SK-N-SH (cell line): ENCODE measurements at regions not wholly inside any gene's neighbourhood (a gene's known extent, or its start where the extent isn't known, plus 50 kb on each side); places are given as distances from the start of the nearest gene placed in this dataset.
"Not testable (repeated sequence)": the region's sequence is repeated elsewhere in the genome, so short reads cannot be mapped to it uniquely, and the experiment has no call there.

ENCODE experiments used
- CTCF ChIA-PET: fragments of 300-600, 350-600 bp; formaldehyde crosslinking; extraction: SDS; loops from one replicate; lab custom pipeline; 2021; lab: Yijun Ruan, JAX
- POLR2A ChIA-PET: fragments of 350-600 bp; sonication (Branson Sonifier 250); formaldehyde crosslinking; extraction: SDS; loops from one replicate; lab custom pipeline; 2020; ENCODE audit warnings: antibody characterized with exemption, inconsistent platforms; lab: Yijun Ruan, JAX
- DNase-seq: peaks from one replicate; pipeline ENCODE4 v3.0.0; 2012
- H2AFZ ChIP-seq: fragments of 200-600 bp; sonication (generic); 2 replicates; pipeline ENCODE4 v1.8.1; 2016; ENCODE audit warnings: antibody characterized with exemption, mild to moderate bottlenecking, low read depth
- H3F3A ChIP-seq: fragments of 200-600 bp; sonication (generic); replicated peaks from 2 replicates; pipeline ENCODE3; 2016; ENCODE audit warnings: antibody characterized with exemption, mild to moderate bottlenecking; ENCODE audit not compliant: insufficient read depth
- H3K27ac ChIP-seq, 2 experiments: fragments of 200-500 bp in 1 of 2; fragments of 200-600 bp in 1 of 2; sonication (Bioruptor generic) in 1 of 2; sonication (generic), shearing (Covaris generic) in 1 of 2; 2 replicates each; pipeline versions ENCODE4 v1.5.1 to v1.6.1; 2014 to 2016; ENCODE audit warnings: low read depth in 2 of 2, inconsistent platforms in 1 of 2, low read length in 1 of 2, mild to moderate bottlenecking in 1 of 2, mixed read lengths in 1 of 2
- H3K27me3 ChIP-seq: fragments of 200-600 bp; sonication (generic), shearing (Covaris generic); 2 replicates; pipeline ENCODE4 v1.6.1; 2016; ENCODE audit warnings: mixed run types; ENCODE audit not compliant: insufficient read depth
- H3K36me3 ChIP-seq, 2 experiments: fragments of 200-500 bp in 1 of 2; fragments of 200-600 bp in 1 of 2; sonication (Bioruptor generic) in 1 of 2; sonication (generic) in 1 of 2; replicated peaks in 1 of 2; 2 replicates each; pipeline versions ENCODE3 to v1.5.1; 2014 to 2016; ENCODE audit warnings: low read length in 1 of 2, mild to moderate bottlenecking in 1 of 2; ENCODE audit not compliant: insufficient read depth in 2 of 2, control insufficient read depth in 1 of 2
- H3K4me1 ChIP-seq, 2 experiments: fragments of 200-500 bp in 1 of 2; fragments of 200-600 bp in 1 of 2; sonication (Bioruptor generic) in 1 of 2; sonication (generic), shearing (Covaris generic) in 1 of 2; 2 replicates each; pipeline versions ENCODE4 v1.5.1 to v1.6.1; 2014 to 2016; ENCODE audit warnings: low read depth in 1 of 2, low read length in 1 of 2, mixed run types in 1 of 2; ENCODE audit not compliant: insufficient read depth in 2 of 2, control insufficient read depth in 1 of 2
- H3K4me2 ChIP-seq: fragments of 200-600 bp; sonication (generic), shearing (Covaris generic); 2 replicates; pipeline ENCODE4 v1.6.1; 2017; ENCODE audit warnings: mixed run types
- H3K4me3 ChIP-seq, 2 experiments: fragments of 200-500 bp in 1 of 2; fragments of 200-600 bp in 1 of 2; sonication (Bioruptor generic) in 1 of 2; sonication (generic), shearing (Covaris generic) in 1 of 2; 2 replicates each; pipeline versions ENCODE4 v1.5.1 to v1.8.1; 2014 to 2016; ENCODE audit warnings: low read depth in 2 of 2, inconsistent platforms in 1 of 2, low read length in 1 of 2, mild to moderate bottlenecking in 1 of 2, mixed read lengths in 1 of 2, moderate library complexity in 1 of 2
- H3K79me2 ChIP-seq: fragments of 200-600 bp; sonication (generic); 2 replicates; pipeline ENCODE4 v1.8.1; 2017; ENCODE audit warnings: mild to moderate bottlenecking; ENCODE audit not compliant: insufficient read depth
- H3K9ac ChIP-seq: fragments of 200-600 bp; sonication (generic); 2 replicates; pipeline ENCODE4 v1.6.1; 2017; ENCODE audit warnings: mixed run types
- H3K9me2 ChIP-seq: fragments of 200-600 bp; sonication (generic); 2 replicates; pipeline ENCODE4 v1.6.1; 2017; ENCODE audit warnings: mixed run types
- H3K9me3 ChIP-seq: fragments of 200-600 bp; sonication (generic); 2 replicates; pipeline ENCODE4 v1.6.1; 2017; ENCODE audit warnings: mixed run types, mild to moderate bottlenecking, moderate library complexity
- H4K20me1 ChIP-seq: fragments of 200-600 bp; sonication (generic); 2 replicates; pipeline ENCODE4 v1.6.1; 2017; ENCODE audit warnings: mild to moderate bottlenecking, mixed run types; ENCODE audit not compliant: insufficient read depth
- EP300 ChIP-seq, 2 experiments: IDR thresholded peaks; 2 replicates each; pipeline versions ENCODE4 v1.4.0 to v1.6.1; 2012; ENCODE audit warnings: borderline replicate concordance in 1 of 2, low read depth in 1 of 2, low read length in 1 of 2
- EZH2phosphoT487 ChIP-seq: fragments of 200-600 bp; sonication (generic); IDR thresholded peaks from 2 replicates; pipeline ENCODE4 v1.6.1; 2017; ENCODE audit warnings: low read depth, mixed run types, mild to moderate bottlenecking, antibody characterized with exemption, moderate library complexity, borderline replicate concordance
- RCOR1 ChIP-seq: fragments of 150-350 bp; IDR thresholded peaks from 2 replicates; pipeline ENCODE4 v1.6.1; 2017; ENCODE audit warnings: antibody characterized with exemption, low read length
- WGBS: methylation state at CpG from one replicate; pipeline ENCODE4 v1.1.6; 2017; ENCODE audit warnings: low lambda C conversion rate; 5-methylcytosine and 5-hydroxymethylcytosine counted together
- TF ChIP-seq, protein P1 (sequence below): IDR thresholded peaks from 2 replicates; pipeline ENCODE4 v1.6.1; 2012; ENCODE audit warnings: mild to moderate bottlenecking, low read depth, low read length, moderate library complexity
- TF ChIP-seq, protein P2 (sequence below): fragments of 200-600 bp; sonication (generic); IDR thresholded peaks from 2 replicates; pipeline ENCODE4 v1.6.1; 2017; ENCODE audit warnings: antibody characterized with exemption, mild to moderate bottlenecking, moderate library complexity

DNA sequence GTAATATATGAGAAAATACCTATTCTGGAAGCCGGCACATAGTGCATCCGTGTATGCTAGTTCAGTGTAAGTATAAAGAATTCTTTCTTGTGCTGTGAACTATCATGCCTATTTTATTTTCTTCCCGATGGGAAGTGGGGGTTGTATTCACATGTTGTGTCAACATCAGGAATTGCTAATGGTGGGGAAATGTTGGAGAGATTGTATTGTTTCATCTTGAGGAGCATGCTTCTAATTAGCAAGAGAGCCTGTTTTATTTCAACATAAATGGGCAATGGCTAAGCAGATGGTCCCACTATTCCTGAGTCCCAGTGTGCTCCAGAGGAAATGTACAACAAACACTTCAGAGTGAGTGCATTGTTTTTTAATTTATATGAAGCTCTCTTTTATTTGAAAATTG lies 485.2 kb downstream of the PLPP3 start (continued):
- TF ChIP-seq, protein P1, sequence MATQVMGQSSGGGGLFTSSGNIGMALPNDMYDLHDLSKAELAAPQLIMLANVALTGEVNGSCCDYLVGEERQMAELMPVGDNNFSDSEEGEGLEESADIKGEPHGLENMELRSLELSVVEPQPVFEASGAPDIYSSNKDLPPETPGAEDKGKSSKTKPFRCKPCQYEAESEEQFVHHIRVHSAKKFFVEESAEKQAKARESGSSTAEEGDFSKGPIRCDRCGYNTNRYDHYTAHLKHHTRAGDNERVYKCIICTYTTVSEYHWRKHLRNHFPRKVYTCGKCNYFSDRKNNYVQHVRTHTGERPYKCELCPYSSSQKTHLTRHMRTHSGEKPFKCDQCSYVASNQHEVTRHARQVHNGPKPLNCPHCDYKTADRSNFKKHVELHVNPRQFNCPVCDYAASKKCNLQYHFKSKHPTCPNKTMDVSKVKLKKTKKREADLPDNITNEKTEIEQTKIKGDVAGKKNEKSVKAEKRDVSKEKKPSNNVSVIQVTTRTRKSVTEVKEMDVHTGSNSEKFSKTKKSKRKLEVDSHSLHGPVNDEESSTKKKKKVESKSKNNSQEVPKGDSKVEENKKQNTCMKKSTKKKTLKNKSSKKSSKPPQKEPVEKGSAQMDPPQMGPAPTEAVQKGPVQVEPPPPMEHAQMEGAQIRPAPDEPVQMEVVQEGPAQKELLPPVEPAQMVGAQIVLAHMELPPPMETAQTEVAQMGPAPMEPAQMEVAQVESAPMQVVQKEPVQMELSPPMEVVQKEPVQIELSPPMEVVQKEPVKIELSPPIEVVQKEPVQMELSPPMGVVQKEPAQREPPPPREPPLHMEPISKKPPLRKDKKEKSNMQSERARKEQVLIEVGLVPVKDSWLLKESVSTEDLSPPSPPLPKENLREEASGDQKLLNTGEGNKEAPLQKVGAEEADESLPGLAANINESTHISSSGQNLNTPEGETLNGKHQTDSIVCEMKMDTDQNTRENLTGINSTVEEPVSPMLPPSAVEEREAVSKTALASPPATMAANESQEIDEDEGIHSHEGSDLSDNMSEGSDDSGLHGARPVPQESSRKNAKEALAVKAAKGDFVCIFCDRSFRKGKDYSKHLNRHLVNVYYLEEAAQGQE = no peak
- TF ChIP-seq, protein P2, sequence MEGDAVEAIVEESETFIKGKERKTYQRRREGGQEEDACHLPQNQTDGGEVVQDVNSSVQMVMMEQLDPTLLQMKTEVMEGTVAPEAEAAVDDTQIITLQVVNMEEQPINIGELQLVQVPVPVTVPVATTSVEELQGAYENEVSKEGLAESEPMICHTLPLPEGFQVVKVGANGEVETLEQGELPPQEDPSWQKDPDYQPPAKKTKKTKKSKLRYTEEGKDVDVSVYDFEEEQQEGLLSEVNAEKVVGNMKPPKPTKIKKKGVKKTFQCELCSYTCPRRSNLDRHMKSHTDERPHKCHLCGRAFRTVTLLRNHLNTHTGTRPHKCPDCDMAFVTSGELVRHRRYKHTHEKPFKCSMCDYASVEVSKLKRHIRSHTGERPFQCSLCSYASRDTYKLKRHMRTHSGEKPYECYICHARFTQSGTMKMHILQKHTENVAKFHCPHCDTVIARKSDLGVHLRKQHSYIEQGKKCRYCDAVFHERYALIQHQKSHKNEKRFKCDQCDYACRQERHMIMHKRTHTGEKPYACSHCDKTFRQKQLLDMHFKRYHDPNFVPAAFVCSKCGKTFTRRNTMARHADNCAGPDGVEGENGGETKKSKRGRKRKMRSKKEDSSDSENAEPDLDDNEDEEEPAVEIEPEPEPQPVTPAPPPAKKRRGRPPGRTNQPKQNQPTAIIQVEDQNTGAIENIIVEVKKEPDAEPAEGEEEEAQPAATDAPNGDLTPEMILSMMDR = no peak
- TF ChIP-seq EP300 (IDR thresholded peaks at IDR 0.05; ENCODE audit: borderline replicate concordance in 1 of 2, low read depth in 1 of 2, low read length in 1 of 2) = peak in 1 of 2 experiments; percentile 93; a peak in 2 of 4 replicates
- no peak for TF ChIP-seq EZH2phosphoT487

DNA sequence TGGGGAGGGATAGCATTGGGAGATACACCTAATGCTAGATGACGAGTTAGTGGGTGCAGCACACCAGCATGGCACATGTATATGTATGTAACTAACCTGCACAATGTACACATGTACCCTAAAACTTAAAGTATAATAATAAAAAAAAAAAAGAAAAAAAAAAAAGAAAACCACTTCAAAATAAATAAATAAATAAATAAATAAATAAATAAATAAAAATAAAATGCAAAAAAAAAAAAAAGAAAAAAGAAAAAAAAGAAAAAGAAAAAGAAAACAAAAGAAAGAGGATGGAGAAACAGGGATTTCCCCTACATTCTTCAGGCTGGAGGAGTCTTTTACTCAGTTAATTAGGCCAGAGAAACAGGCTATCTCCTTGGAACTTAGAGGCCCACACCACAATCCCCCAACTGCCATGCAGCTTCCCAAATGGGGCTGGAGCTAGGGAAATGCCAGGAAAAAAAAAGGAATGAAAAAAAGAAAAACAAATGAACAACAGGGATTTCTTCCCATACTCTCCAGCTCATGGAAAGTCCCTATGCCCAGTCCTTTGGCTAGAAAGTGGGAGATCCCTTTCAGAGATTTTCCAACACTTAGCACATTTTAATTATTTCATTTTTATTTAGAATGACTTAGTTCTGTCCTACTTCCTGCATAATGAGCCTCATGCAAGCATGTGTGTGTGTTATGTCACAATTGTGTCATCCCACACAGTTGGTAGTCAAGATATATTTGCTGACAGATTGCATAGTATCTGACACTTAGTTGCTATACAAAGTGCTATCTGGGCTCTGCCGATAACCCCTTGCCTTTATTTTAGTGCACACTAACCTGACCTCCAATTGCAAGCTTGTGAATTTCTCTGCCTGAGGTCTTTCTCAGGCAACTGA lies 486.4 kb downstream of the PLPP3 start:
- H3F3A ChIP-seq = no peaks in the 10 kb centered on the region
- 77% methylated on average over 2 of the region's 2 CpGs for WGBS
- peak overlapping the region in 1 of 2 experiments; percentile 94; a peak in 2 of 4 replicates for H3K27ac ChIP-seq
- no peaks in the 10 kb centered on the region for H3K9me3 ChIP-seq
- no peak overlapping the region for H3K4me2 ChIP-seq
- H3K36me3 ChIP-seq = no peaks in the 10 kb centered on the region
- H4K20me1 ChIP-seq = no peaks in the 10 kb centered on the region
- TF ChIP-seq EP300 (IDR thresholded peaks at IDR 0.05; ENCODE audit: borderline replicate concordance in 1 of 2, low read depth in 1 of 2, low read length in 1 of 2) (peak in 1 of 2 experiments; percentile 18; a peak in 1 of 4 replicates), RCOR1 (no peak)
- H3K4me3 ChIP-seq = no peak overlapping the region
- no peak overlapping the region for H3K9ac ChIP-seq
- CTCF ChIA-PET = no interaction called here
- POLR2A ChIA-PET = no interaction called here
- H2AFZ ChIP-seq = no peak overlapping the region
- H3K27me3 ChIP-seq = no peaks in the 10 kb centered on the region
- DNase-seq = peak; percentile 19
- H3K4me1 ChIP-seq = peaks cover 0 to 21% of the 10 kb centered on the region in 2 experiments; a peak in 2 of 4 replicates
- H3K79me2 ChIP-seq = no peaks in the 10 kb centered on the region
- no peaks in the 10 kb centered on the region for H3K9me2 ChIP-seq

DNA sequence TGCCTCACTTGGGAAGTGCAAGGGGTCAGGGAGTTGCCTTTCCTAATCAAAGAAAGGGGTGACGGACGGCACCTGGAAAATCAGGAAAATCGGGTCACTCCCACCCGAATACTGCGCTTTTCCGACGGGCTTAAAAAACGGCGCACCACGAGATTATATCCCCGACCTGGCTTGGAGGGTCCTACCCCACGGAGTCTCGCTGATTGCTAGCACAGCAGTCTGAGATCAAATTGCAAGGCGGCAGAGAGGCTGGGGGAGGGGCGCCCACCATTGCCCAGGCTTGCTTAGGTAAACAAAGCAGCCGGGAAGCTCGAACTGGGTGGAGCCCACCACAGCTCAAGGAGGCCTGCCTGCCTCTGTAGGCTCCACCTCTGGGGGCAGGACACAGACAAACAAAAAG lies 489.5 kb downstream of the PLPP3 start:
- H3K27me3 ChIP-seq, POLR2A ChIA-PET, H3K36me3 ChIP-seq, H3K27ac ChIP-seq, H3K4me3 ChIP-seq, H4K20me1 ChIP-seq, H3K4me2 ChIP-seq, H3K9me3 ChIP-seq, H3F3A ChIP-seq, H3K9ac ChIP-seq, H2AFZ ChIP-seq, H3K79me2 ChIP-seq, CTCF ChIA-PET, DNase-seq, H3K9me2 ChIP-seq: not testable (repeated sequence)
- WGBS = 82% methylated on average over 15 of the region's 17 CpGs
- peaks cover 0 to 17% of the 10 kb centered on the region in 2 experiments; a peak in 2 of 4 replicates for H3K4me1 ChIP-seq
